ENCODE measurements at regions not wholly inside any gene's neighbourhood (a gene's known extent, or its start where the extent isn't known, plus 50 kb on each side); places are given as distances from the start of the nearest gene placed in this dataset.

GRCh38 chr3:167057581-167057980, 322.5 kb downstream of the ZBBX start:
- no peak overlapping the region for H2AFZ ChIP-seq (ENCODE audit: low read depth, low read length)
- no peak overlapping the region for H3K4me3 ChIP-seq (ENCODE audit: low read length)
- H3K79me2 ChIP-seq (replicated peaks; ENCODE audit: insufficient read depth, low read length) = no peaks in the 10 kb centered on the region
- no peak overlapping the region for H3K4me2 ChIP-seq (ENCODE audit: low read length)
- no peaks in the 10 kb centered on the region for H3K9me3 ChIP-seq (ENCODE audit: low read length)
- H4K20me1 ChIP-seq (ENCODE audit: insufficient read depth) = no peaks in the 10 kb centered on the region
- H3K27ac ChIP-seq (ENCODE audit: low read length) = no peak overlapping the region
- no peak overlapping the region for H3K9ac ChIP-seq (ENCODE audit: low read length)
- H3K27me3 ChIP-seq (ENCODE audit: insufficient read depth, low read depth, low read length) = no peaks in the 10 kb centered on the region
- H3K36me3 ChIP-seq (ENCODE audit: insufficient read depth, low read length) = no peaks in the 10 kb centered on the region
- H3K9me2 ChIP-seq (ENCODE audit: insufficient read depth, low read length) = no peaks in the 10 kb centered on the region
- TF ChIP-seq REST (IDR thresholded peaks at IDR 0.05; ENCODE audit: borderline replicate concordance) = no peak
- TF ChIP-seq POLR2AphosphoS5 (IDR thresholded peaks at IDR 0.05) = no peak
- TF ChIP-seq CTCF (IDR thresholded peaks at IDR 0.05; ENCODE audit: poor library complexity, severe bottlenecking) = no peak
- TF ChIP-seq RAD21 (conservative IDR thresholded peaks at IDR 0.05) = no peak
- no peak for TF ChIP-seq EP300 (conservative IDR thresholded peaks at IDR 0.05; ENCODE audit: poor library complexity, severe bottlenecking)
- TF ChIP-seq EZH2 (IDR thresholded peaks at IDR 0.05; ENCODE audit: borderline replicate concordance, insufficient read depth, low read length, poor library complexity, severe bottlenecking) = no peak
- TF ChIP-seq SMC3 (conservative IDR thresholded peaks at IDR 0.05; ENCODE audit: poor library complexity) = no peak
- no peak for TF ChIP-seq MXI1 (conservative IDR thresholded peaks at IDR 0.05; ENCODE audit: poor library complexity, severe bottlenecking)
- TF ChIP-seq TAF1 (IDR thresholded peaks at IDR 0.05; ENCODE audit: low read depth) = no peak
- H3F3A ChIP-seq (ENCODE audit: insufficient read depth, low read length, poor library complexity, severe bottlenecking) = no peaks in the 10 kb centered on the region

GRCh38 chr3:167054926-167055325, 325.2 kb downstream of the ZBBX start:
- Histone ChIP-seq H3K27ac (ENCODE audit: low read length) (no peak overlapping the region), H3K4me3 (ENCODE audit: low read length) (no peak overlapping the region), H3K27me3 (ENCODE audit: insufficient read depth, low read depth, low read length) (no peaks in the 10 kb centered on the region), H2AFZ (ENCODE audit: low read depth, low read length) (no peak overlapping the region), H3K9ac (ENCODE audit: low read length) (no peak overlapping the region), H3K79me2 (replicated peaks; ENCODE audit: insufficient read depth, low read length) (no peaks in the 10 kb centered on the region), H3K9me2 (ENCODE audit: insufficient read depth, low read length) (no peaks in the 10 kb centered on the region), H3K36me3 (ENCODE audit: insufficient read depth, low read length) (no peaks in the 10 kb centered on the region), H3F3A (ENCODE audit: insufficient read depth, low read length, poor library complexity, severe bottlenecking) (no peaks in the 10 kb centered on the region), H3K4me2 (ENCODE audit: low read length) (no peak overlapping the region), H4K20me1 (ENCODE audit: insufficient read depth) (no peaks in the 10 kb centered on the region), H3K9me3 (ENCODE audit: low read length) (no peaks in the 10 kb centered on the region)
- TF ChIP-seq EZH2 (IDR thresholded peaks at IDR 0.05; ENCODE audit: borderline replicate concordance, insufficient read depth, low read length, poor library complexity, severe bottlenecking) = no peak
- no peak for TF ChIP-seq SMC3 (conservative IDR thresholded peaks at IDR 0.05; ENCODE audit: poor library complexity)
- no peak for TF ChIP-seq REST (IDR thresholded peaks at IDR 0.05; ENCODE audit: borderline replicate concordance)
- no peak for TF ChIP-seq MXI1 (conservative IDR thresholded peaks at IDR 0.05; ENCODE audit: poor library complexity, severe bottlenecking)
- TF ChIP-seq CTCF (IDR thresholded peaks at IDR 0.05; ENCODE audit: poor library complexity, severe bottlenecking) = no peak

All from neural cell (in vitro differentiated cells).